KBM-7 (cell line): ENCODE measurements at regions not wholly inside any gene's neighbourhood (a gene's known extent, or its start where the extent isn't known, plus 50 kb on each side); places are given as distances from the start of the nearest gene placed in this dataset.
"Not testable (repeated sequence)": the region's sequence is repeated elsewhere in the genome, so short reads cannot be mapped to it uniquely, and the experiment has no call there.

Source experiments
- DNase-seq: peaks from one replicate; pipeline ENCODE4 v3.0.0-alpha.2; 2015
- in situ Hi-C: fragments of 300-500 bp; cut with MboI; formaldehyde crosslinking; loops from 2 replicates; pipeline ENCODE4 v1.14.3; 2020; ENCODE audit warnings: low sequenced_read_pairs, low pct_unique_long_range_greater_than_20kb, mixed read lengths

DNA sequence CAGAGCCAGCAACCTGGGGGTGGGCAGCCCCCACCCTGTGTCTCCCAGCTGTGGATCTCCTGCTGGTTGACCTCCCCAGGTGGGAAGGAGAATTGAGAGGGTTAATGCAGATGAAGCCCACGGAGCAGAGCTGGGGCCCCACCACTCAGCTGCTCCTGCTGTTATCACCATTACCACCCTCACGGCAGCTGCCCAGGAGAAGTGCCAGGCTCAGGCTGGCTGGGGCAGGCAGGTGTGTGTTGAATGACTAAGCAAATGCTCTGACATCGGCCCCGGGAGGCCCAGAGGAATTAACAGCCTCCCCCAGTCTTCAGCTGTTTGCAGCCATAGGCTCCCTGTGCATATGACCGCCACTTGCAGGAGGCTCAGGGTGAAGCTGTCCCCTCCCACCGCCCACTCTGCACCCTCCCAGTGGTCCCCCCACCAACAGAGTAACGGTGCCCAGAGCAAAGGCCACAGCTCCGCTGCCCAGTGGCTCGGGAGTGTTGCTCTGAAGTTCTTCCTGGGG is 133.8 kb downstream of the CPZ start:
- in situ Hi-C loops: no loop called here

DNA sequence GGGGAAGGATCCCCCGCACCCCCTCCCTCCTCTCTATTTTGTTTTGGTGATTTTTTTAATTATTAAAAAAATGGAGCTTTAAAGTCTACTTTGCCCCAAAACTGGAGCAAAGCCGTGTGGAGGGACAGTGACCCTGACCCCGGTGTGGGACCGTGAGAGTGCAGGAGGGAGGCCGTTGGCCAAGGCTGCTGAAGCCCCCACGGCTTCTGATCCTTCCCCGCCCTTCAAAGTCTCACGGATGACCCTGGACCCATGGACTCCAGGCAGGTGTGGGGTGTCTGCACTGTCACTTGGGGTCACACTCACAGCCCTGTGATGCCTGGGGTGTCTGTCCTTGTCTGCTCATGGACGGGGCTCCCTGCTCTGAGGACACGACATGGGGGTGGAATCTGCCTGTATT is 133.3 kb downstream of the CPZ start:
- in situ Hi-C loops: no loop called here
- no peak for DNase-seq

More for the DNA sequence above, 133.8 kb downstream of the CPZ start:
- DNase-seq: no peak

DNA sequence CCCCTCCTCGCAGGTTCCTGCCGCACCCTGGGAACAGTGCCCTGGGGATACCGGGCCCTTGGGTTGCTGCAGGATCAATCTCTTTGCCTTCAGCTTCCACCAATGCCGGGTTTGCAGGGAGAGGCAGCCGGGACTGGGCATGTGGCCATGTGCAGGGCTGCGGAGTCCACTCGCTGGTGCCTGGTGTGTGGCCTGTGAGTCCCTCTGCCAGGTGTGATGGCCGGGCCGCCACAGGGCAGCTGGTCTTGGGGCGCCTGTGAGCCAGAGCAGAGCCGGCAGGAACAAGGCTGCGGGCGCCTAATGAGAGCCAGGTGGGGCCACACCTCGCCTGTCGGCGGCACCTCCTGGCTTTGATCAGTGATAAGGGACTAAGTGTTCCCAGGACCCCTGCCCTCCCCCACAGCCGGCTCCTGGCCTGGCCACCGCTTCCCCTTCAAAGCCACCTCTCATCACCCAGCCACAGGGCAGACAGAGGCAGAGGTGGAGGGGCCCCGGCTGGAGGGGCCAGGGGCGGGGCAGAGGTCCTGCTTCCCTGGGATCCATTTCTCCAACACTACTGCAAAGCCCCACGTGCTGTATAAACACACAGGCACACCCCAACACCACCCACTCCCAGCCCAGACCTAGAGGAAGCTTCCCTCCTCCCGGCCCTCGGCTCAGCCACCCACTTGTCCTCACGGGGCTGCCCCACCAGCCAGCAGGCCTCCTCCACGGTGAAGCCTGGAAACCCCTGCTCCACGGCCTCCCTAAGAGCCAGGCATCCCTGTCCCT is 132.7 kb downstream of the CPZ start:
- in situ Hi-C loops: no loop called here
- no peak for DNase-seq

DNA sequence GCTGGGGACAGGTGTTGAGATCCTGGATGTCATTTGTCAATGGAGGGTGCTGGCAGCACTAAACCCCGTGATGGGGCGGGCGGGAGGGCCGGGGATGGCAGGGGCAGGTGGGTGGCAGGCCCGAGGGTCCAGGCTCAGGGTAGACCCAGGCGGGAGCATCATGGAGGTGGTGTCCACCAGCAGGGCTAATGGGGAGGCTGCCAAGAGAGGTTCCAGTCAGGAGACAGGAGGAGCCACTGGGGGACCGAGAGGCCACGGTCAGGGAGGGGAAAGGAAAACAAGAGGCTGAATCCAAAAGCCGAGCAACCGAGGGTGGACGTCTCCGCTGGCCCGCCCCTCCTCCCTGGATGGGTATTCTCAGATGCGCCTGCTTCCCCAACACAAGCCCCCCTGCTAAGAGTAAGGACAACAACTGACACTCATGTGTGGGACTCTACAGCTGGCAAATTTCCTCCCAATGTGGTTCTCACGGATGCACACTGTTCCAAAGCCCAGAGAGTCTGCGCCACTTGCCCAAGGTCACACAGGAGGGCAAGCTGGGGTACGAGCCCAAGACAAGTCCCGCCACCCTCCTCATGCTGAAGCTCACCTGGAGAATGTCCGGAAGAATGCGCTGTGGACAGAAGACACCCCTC is 132.0 kb downstream of the CPZ start:
- in situ Hi-C loops: no loop called here
- DNase-seq: no peak

DNA sequence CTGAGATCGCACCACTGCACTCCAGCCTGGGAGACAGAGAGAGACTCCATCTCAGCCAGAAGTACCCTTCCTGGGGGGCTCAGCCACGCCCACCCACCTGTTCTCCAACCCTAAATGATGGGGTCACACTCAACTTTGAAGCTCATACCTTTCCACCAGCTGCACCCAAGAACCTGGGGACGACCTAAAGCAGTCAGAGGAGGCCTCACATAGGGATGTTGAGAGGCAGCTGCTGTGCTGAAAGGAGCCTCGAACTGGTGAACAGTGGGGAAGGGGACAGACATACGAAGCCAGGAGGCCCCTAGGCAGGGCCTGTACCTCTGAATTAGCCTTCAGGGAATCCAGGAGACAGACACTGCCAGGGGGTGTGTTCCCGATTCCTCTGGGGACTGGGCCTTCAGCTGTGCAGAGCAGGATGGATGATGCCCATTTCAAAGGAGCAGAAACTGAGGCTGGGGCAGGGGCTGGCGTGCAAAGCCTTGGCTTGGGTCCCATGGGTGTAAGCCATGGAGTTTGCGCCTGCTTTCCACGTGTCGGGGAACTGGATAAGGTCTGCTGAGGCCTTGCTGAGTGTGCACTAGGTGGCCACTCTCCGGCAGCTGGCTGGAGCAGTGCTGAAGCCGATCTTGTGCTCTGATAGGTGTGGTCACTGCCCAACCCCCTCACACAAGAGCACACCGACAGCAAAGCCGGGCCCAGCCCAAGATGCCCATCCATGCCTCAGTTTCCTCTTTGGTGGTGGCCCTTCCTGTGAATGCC is 130.8 kb downstream of the CPZ start:
- in situ Hi-C loops: no loop called here
- DNase-seq: no peak

DNA sequence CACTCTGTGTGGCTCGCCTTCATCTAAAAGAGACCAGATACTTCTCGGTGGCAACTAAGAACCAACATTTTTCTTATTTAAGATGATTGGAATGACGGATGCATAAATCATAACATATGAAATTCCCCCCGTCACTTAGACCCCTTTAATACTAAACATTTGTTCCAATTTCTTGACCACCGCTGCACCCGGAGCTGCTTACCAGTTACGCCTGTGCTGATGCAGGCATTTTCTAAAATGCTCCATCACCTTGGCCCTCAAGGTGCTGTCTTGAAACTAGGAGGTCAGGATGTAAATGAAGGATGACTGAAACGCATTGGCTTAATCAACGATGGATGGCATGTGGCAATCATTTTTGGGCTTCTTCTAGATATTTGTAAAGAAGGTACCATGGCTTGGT is 130.0 kb downstream of the CPZ start:
- no peak for DNase-seq
- in situ Hi-C loops: no loop called here

DNA sequence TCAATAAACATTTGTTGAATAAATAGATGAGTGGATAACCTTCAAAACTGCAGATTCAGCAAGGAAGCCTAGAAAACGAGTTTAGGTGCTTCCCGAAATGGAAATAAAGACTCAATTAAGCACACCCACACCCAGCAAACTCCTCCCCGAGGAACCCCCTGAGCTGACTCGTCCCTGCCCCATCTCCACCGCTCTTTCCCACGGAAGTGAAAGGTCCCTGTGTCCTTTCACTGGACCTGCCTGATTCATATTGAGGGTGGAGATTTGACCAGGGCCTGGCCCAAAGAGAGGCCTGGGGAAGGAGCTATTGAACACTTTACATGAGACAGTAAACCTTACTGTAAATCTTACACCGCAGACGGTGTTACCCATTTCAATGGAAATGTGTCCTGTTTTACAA is 129.1 kb downstream of the CPZ start:
- no peak for DNase-seq
- in situ Hi-C loops: no loop called here

DNA sequence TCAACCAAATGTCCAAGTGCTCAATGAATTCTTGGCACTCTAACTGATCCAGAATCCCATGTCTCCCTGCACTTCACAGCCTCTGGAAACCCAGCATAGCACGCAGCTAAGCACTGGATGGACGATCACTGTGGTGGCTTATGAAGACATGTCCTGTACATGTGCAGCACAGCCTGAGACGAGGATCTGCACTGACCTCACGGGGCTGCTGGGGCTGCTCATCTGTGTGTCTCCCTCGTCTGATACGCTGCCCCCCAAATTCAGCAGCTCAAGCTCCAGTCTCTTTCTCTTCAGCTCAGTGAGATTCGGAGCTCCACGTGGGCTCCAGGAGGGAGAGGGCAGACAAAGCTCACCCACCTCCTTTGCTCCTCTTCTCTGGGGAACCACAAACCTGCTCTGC is 126.9 kb downstream of the CPZ start:
- no peak for DNase-seq
- in situ Hi-C loops: no loop called here

DNA sequence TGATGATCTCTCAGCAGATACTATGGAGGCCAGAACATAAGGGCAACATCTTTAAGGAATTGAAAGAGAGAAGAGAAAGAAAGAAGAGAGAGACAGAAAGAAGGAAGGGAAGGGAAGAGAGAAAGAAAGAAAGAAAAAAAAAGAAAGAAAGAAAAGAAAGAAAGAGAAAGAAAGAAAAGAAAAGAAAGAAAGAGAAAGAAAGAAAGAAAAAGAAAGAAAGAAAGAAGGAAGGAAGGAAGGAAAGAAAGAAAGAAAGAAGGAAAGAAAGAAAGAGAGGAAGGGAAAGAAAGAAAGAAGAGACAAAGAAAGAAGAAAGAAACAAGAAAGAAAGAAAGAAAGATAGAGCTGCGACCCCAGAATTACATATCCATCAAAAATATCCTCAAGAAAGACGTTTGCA is 124.9 kb downstream of the CPZ start:
- DNase-seq, in situ Hi-C loops: not testable (repeated sequence)

DNA sequence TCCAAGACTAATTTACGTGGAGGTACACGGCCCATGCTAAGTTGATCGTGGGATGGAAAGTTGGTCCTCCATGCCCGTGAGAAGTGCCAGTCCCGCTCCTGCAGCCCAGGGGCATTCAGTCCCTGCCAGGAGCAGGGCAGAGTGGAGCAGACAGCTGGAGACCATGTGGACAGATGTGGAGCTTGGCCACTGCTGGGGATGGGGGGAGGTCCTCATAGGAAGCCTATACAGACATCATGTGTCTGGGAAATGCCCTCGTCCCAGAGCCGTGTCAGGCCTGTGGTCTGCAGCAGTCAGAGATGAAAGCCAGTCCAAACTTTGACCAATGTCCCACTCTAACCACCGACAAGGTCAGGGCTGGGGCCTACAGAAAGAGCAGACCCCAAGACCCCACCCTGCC is 118.4 kb downstream of the CPZ start:
- in situ Hi-C loops: no loop called here
- DNase-seq: no peak

DNA sequence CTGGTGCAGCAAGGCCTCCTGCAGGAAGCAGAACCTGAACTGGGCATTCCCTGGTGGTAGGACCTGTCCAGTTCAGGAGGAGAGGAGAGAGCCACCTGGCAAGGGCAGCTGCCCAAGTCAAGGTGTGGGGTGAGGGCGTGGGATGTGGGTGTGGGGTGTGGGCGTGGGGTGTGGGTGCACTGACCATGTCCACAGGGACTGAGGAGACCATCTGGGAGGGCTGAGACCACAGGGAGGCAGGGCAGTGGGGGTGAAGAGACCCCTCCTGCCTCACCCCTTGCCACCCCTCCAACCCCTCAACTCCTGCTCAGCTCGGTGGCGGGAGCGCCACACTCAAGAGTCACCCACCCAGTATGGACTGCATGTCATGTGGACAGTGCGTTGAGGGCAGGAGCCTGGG is 117.9 kb downstream of the CPZ start:
- no peak for DNase-seq
- in situ Hi-C loops: no loop called here

DNA sequence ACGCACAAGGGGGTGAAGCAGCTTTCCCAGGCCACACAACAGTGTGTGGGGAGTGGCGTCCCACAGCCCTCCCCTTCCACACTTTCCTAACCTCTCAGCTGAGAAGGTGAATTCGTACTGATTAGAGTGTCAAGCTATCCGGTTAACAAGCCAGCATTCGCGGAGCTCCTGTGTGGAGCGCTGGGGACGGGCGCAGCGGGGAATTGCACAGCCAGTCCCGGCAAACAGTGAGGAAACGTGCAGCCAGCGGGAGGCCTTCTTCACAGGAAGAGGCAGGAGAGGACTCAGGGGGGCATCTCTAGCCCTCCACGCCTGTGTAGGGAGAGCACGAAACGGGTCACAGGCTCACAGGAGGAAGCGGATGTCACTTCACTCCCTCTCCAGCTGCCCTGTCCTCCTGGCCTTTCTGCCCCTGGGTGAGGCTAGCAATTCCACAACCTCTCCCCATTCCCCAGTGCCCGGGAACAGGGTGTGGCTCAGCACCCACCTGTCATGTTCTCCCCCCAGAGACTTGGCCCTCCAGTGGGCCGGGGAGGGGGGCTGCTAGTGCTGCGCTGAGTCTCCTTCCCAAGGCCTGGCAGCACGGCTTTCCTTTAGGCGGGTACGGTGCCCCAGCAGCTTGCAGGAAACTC is 117.3 kb downstream of the CPZ start:
- no peak for DNase-seq
- in situ Hi-C loops: no loop called here

DNA sequence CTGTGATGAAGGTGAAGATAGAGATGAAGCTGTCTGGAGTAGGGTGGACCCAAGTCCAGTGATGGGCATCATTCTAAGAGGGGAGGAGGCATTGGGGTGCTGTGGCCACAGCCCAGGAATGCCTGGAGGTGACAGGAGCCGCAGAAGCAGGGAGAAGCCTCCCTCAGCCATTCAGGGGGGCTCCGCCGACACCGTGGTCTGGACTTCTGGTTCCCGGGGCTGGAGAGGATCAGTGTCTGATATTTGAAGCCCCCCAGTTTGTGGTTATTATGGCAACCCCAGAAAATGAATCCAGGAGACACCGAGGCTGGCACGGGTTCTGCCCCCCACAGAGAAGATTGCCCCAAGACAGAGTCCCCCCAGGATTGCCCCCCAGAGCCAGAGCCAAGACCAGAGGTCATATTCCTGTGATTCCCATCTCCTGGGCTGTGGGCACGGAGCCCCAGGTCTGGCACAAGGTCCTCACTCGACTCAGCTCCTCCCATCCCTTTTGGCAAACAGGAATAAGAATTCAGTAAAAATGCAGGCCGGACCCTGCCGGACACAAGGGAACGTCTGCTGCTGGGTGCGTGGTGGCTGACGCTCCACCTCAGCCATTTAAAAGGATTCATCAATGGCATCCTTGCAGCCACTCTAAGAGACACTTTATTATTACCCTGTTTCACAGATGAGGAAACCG is 116.6 kb downstream of the CPZ start:
- DNase-seq: no peak
- in situ Hi-C loops: no loop called here

DNA sequence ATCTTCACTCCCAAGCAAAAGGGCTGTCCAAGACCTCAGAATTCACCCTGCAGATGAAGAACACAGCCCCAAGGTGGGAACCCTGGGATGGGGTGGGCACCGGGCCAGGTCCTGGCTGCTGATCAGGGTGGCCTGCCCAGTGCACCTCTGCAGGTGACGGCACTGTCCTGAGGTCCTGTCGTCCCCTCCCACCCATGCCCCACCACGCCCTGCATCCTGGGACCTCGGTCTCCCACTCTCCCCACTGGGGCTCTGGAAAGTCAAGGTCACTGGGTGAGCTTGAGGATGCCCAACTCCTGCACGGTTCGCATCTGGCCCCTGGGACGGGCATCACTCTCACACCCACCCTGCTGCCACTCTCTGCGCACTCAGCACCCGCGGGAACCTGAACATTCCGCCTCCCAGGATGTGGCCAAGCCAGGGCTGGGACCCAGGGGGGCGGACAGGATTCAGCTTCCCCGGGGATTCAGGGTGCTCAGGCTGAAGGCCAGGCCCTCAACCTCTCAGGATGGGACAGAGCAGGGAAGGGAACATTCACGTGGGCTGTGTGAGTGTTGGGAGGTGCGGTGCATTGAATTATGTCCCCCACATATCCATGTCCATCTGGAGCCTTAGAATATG is 115.9 kb downstream of the CPZ start:
- in situ Hi-C loops: no loop called here
- DNase-seq: no peak

DNA sequence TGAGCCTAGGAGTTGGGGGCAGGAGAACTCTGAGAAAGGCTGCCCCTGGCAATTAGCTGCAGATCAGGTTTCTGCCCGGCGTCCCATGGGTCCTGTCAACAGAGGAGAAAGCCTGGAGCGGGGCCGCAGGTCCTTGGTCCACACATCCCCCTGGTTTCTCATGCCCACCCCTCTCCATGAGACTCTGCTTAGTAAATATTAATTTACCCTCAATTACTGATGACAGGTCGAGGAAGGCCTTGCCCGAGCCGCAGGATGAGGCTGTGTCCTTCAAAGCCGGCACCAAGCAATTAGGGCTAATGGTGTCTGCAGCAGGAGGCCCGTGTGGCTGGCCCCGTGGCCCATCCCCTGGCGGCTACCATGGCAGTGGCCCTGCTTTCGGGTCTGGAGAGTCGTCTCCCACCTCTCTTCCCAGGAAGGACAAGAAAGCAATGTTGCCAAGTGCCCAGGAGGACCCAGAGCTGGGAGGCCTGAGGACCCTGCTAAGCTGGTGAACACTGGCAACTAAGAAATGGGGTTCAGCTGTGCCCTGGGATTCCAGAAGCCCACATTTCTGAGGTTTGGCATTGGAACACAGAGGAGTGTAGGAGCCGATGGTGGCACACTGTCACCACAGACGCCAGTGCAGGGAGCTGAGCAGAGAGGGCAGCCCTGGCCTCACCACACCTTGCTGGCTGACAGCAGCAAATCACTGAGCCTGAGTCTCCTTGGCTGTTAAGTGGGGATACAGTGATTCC is 114.6 kb downstream of the CPZ start:
- no peak for DNase-seq
- in situ Hi-C loops: no loop called here

DNA sequence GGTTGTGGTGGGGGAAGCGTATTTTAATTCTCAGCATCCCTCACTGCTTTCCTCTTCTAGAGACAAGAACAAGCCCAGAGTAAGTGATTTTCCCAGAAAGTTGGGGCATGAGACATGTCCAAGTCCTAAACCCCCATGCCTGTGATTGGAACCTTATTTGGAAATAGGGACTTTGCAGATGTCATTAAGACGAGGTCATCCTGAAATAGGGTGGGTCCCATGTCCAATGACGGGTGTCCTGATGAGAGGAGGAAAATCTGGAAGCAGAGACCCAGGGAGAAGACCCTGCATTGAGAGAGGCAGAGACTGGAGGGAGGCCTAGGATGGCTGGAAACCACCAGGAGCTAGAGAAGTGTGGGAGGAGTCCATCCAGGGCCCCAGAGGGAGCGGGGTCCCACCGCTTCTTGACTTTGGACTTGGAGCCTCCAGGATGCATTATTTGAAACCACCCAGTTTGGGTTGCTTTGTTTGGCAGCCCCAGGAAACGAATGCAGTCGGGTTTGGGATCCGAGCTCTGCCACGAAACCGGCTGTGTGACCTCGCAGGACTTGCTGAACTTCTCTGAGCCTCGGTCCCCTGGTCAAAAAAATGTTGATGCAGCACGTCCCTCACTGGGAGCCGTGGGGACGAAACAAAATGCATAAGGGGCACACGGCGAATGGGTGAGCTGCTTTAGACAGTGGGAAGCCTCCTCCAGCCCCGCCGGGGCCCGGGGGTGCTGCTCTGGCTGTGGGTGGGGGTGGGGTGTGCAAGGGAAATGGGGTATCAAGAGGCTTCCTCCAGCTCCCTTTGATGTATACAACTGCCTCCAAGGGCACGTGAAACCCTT is 113.9 kb downstream of the CPZ start:
- no peak for DNase-seq
- in situ Hi-C loops: no loop called here
